GM18868 (cell line): ENCODE measurements at regions not wholly inside any gene's neighbourhood (a gene's known extent, or its start where the extent isn't known, plus 50 kb on each side); places are given as distances from the start of the nearest gene placed in this dataset.
"Not testable (repeated sequence)": the region's sequence is repeated elsewhere in the genome, so short reads cannot be mapped to it uniquely, and the experiment has no call there.

ENCODE experiments used
- ATAC-seq: cut with Tn5 transposase; IDR thresholded peaks from one replicate; pipeline ENCODE4 v1.9.1; 2021; ENCODE audit warnings: mild to moderate bottlenecking, moderate library complexity; ENCODE audit not compliant: unreplicated experiment

GRCh38 chr6:54559136-54559535 is 250.9 kb downstream of the TINAG start:
- no peak for ATAC-seq

DNA sequence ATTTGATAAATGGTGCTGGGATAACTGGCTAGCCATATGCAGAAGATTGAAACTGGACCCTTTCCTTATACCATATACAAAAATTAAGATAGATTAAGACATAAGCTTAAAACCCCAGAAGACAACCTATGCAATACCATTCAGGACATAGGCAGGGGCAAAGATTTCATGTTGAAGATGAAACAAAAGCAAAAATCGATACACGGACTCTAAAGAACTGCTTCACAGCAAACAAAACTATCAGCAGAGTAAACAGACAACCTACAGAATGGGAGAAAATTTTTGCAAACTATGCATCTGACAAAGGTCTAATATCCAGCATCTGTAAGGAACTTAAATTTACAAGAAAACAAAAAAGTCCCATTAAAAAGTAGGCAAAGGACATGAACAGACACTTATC is 255.9 kb downstream of the TINAG start:
- ATAC-seq: not testable (repeated sequence)

GRCh38 chr6:54574671-54575070 is 266.4 kb downstream of the TINAG start:
- ATAC-seq: no peak

DNA sequence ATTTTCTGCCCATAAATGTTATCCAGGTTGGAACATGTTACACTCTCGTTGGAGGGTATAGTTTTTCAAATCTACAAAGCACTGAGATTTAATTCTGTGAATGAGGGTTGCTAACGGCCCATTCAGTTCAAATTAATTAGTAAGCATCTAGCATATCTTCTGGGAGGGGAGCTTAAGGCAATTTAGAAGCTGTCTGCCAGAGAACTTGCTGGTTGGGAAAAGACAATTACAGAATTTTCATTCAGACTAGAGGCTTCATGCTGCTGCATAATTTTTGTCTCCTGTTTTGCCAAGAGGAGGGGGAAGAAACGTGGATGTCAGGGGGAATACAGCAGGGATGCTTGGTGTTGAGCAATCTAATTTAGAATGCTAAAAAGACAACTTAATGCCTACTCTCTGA is 268.3 kb upstream of the FAM83B start:
- ATAC-seq: no peak

- ATAC-seq: no peak
Measured at GRCh38 chr6:54579011-54579410, 267.6 kb upstream of the FAM83B start.

DNA sequence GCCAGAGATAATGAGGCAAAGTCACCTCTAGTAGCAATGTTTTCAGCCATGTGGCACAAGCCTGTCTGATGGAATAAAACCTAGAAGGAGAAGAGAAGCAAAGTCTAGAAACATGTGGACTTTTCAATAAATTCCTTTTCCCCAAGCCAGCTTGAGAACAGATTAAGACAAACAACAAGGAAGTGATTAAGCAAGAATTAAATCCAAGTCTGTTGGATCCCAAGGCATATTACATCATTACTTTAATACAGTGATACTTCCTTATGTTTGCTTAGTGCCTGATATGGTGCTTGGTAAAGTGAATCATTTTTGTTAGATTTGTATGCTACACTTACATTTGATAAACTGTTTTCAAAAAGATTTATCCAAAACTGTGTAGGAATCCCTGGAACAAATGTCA is 260.3 kb upstream of the FAM83B start:
- ATAC-seq: no peak

- no peak for ATAC-seq
Measured at GRCh38 chr6:54587277-54587676, 259.3 kb upstream of the FAM83B start.

- ATAC-seq: no peak
Measured at GRCh38 chr6:54588176-54588575, 258.4 kb upstream of the FAM83B start.

DNA sequence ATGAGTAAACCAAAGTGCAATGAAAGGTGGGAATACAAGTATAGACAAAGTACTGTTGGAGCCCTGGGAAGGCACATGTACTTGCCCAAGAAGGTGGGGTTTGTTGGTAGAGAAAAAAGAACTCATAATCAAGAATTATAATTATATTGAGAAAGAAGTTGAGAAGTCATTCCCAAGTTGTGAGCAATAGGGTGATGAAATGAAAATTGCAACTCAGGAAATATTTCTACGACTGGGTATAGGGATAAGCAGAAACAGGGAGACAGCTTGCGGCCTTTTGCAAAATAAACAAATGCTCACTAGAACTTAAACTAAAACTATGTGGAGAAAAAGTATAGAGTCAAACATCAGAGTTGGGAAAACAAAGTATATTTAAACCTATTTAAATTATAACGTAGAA is 250.7 kb upstream of the FAM83B start:
- ATAC-seq: no peak

DNA sequence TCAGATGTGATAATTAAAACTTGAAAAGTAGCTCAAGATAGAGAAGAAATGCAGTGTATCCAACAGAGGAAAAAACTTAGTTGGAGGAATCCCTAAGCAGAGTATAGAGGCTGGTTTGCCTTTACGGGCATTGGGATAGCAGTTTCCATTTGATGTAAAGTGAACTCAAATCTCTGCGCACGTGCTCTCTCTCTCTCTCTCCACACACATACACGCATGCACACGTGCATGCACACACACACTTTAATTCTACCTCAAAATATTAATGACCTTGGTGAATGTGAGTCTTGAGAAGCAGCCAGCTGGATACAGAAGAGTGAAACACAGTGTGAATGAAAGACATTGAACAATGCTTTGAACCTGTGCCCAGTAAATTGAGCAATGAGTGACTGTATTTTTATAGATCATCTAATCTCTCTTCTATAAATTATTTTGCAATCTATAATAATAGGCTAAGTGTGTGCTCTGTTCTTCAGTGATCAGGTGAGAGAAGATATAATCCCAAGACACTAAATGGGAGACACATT is 247.7 kb upstream of the FAM83B start:
- ATAC-seq: no peak

GRCh38 chr6:54601600-54602300 is 244.8 kb upstream of the FAM83B start:
- ATAC-seq: no peak

DNA sequence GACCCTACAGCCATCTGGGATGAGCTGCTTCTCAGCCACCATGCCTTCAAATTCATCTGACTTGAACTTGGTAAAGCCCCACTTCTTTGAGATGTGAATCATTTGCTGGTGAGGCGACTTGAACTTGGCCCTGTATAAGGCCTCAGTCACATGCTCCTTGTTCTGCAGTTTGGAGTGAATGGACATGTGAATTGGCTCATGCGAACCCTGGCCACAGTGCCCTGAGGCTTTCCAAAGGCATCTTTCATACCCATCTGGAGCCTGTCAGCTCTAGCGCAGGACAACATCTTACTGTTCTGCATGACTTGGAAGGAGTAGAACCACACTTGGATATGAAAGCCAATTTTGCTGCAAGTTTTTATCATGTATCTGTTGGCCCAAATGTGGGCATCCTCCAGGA is 244.0 kb upstream of the FAM83B start:
- ATAC-seq: no peak

DNA sequence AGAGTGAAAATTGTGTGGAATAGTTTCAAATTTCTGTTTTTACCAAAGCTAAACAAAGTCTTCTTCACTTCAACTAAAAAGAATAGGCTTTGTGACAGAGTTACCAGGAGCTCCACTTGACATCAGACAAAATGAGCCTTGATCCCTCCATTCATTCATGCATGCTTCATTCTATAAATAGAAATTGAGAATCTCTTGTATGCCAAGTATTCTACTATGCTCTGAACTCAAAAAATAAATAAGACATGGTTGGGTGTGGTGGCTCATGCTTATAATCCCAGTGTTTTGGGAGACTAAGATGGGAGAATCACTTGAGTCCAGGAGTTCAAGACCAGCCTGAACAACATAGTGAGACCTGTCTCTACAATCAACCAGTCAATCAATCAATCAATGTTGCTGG is 236.6 kb upstream of the FAM83B start:
- ATAC-seq: no peak

- ATAC-seq: no peak
Measured at GRCh38 chr6:54613596-54613995, 233.0 kb upstream of the FAM83B start.

DNA sequence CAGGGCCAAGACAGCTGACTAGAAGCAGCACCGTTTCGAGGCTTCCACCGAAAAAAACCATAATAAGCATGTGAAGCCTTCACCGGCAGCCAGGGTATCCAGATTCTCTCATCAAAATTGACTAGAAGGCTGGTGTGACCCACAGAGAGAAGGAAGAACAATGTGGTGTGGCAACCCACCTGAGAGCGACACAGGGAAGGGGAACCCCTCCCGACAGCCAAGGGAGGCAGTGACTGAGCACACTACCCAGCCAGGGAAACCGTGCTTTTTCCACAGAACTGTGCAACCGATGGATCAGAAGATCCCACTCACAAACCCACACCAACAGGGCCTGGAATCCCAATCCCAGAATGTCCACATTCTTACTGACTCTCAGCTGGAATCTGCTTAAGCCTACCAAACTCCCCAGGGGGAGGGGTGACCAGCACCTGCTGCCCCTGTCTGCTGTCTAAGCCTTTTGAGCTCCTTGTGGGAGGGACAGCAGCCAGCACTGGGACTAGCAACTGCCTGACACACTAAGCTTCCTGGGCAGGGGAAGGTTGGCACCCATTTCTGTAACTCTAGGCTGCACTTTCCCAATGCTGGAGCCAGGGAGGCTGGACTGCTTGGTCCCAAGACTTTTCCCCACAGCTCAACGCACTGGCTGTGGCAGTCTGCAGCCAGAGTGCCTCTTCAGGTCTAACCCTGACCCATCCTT is 231.9 kb upstream of the FAM83B start:
- no peak for ATAC-seq

GRCh38 chr6:54617730-54618129 is 228.8 kb upstream of the FAM83B start:
- no peak for ATAC-seq

GRCh38 chr6:54618572-54618971 is 228.0 kb upstream of the FAM83B start:
- no peak for ATAC-seq

DNA sequence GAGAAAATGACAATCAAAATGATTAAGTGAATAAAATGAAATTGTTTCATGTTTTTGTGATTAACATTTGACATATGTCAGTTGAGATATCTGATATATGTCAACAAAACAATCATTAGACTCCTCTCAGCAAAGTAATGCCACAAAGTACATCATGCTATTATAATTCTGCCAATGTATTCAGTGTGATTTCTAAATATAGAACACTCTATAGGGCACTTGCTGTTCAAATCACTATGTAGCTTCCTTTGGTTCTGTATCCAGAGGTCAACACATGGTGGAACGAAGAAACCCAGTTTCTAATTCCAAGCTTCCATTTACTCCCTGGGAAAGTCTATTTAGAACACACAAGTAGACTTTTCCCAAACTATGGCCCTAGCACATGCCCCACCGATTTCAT is 227.5 kb upstream of the FAM83B start:
- ATAC-seq: no peak

- ATAC-seq: peak; percentile 96
Measured at GRCh38 chr6:54621285-54621684, 225.3 kb upstream of the FAM83B start.

DNA sequence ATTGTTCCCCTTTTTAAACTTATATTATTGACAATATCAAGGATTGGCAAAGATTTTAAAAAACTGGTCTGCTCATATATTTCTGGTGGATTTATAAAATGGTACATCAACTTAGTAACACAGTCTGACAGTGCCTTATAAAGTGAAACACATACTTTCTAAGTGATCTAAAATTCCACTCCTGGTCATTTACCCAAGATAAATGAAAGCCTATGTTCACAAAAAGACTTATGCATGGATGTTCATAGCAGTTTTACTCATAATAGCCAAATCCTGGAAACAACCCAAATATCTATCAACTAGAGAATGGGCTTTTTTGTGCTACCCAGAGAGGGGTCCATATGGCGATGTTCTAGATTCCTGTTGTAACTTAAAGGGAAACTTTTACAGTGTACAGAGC is 222.4 kb upstream of the FAM83B start:
- ATAC-seq: no peak

DNA sequence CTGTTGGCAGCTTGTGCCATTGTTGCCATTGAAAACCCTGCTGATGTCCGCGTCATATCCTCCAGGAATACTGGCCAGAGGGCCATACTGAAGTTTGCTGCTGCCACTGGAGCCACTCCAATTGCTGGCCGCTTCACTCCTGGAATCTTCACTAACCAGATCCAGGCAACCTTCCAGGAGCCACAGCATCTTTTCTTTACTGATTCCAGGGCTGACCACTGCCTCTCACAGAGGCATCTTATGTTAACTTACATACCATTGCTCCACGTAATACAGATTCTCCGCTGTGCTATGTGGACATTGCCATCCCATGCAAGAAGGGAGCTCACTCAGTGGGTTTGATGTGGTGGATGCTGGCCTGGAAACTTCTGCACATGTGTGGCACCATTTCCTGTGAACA is 221.8 kb upstream of the FAM83B start:
- ATAC-seq: no peak

- ATAC-seq: no peak
Measured at GRCh38 chr6:54629131-54629530, 217.4 kb upstream of the FAM83B start.
